Fibroblast of the aortic adventitia (primary cell): ENCODE measurements at regions not wholly inside any gene's neighbourhood (a gene's known extent, or its start where the extent isn't known, plus 50 kb on each side); places are given as distances from the start of the nearest gene placed in this dataset.

Experiments
- DNase-seq: peaks from one replicate; pipeline ENCODE4 v3.0.0-alpha.2; 2010; ENCODE audit warnings: low read depth
- H3K4me3 ChIP-seq: 2 replicates; pipeline ENCODE4 v1.5.1; 2011; ENCODE audit warnings: low read depth, mild to moderate bottlenecking, control low read depth, low read length, moderate library complexity
- TF ChIP-seq, protein P1 (sequence below): IDR thresholded peaks from 2 replicates; pipeline ENCODE4 v1.5.1; 2011; ENCODE audit warnings: mild to moderate bottlenecking, low read length, control low read depth, inconsistent platforms; ENCODE audit not compliant: insufficient read depth

- H3K4me3 ChIP-seq, result no peak overlapping the region
- TF ChIP-seq, protein P1, sequence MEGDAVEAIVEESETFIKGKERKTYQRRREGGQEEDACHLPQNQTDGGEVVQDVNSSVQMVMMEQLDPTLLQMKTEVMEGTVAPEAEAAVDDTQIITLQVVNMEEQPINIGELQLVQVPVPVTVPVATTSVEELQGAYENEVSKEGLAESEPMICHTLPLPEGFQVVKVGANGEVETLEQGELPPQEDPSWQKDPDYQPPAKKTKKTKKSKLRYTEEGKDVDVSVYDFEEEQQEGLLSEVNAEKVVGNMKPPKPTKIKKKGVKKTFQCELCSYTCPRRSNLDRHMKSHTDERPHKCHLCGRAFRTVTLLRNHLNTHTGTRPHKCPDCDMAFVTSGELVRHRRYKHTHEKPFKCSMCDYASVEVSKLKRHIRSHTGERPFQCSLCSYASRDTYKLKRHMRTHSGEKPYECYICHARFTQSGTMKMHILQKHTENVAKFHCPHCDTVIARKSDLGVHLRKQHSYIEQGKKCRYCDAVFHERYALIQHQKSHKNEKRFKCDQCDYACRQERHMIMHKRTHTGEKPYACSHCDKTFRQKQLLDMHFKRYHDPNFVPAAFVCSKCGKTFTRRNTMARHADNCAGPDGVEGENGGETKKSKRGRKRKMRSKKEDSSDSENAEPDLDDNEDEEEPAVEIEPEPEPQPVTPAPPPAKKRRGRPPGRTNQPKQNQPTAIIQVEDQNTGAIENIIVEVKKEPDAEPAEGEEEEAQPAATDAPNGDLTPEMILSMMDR, result no peak
- no peak for DNase-seq
Observed at GRCh38 chr5:156256642-156257041, 70.3 kb upstream of the SGCD start.

DNA sequence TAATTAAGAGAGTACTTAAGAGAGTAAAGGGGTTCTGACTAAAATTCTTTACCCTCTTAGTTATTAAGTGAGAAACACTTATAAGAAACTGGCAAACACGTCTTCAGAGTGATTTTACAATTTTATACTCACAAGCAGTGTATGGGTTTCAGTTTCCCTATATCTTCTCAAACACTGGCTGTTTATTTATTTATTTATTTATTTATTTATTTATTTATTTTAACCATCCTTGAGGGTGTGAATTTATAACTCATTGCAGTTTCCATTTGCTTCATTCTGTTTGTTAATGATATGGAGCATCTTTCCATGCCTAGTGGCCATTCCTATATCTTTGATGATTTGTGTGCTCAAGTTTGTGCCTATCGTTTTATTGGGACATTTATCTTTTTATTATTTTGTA is 68.0 kb upstream of the SGCD start:
- no peak overlapping the region for H3K4me3 ChIP-seq
- no peak for DNase-seq
- TF ChIP-seq, protein P1, result no peak

DNA sequence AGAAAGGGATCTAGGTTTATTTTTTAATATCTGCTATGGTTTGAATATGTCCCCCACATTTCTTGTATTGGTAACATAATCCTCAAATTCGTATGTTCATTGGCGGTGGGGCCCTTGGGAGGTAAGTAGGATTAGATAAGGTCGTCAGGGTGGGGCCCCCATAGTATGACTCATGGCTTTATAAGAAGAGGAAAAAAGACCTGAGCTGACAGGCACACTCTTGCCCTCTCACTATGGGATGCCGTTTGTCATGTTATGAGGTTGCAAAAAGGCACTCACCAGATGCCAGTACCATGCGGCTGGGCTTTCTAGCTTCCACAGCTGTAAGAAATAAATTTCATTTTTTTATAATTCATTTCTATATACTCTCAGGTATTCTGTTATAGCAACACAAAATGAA is 67.3 kb upstream of the SGCD start:
- no peak for DNase-seq
- TF ChIP-seq, protein P1, result no peak
- no peak overlapping the region for H3K4me3 ChIP-seq

GRCh38 chr5:156261275-156261939 is 65.6 kb upstream of the SGCD start:
- DNase-seq, result no peak
- TF ChIP-seq, protein P1, result no peak
- no peak overlapping the region for H3K4me3 ChIP-seq

- TF ChIP-seq, protein P1, result no peak
- no peak for DNase-seq
- no peak overlapping the region for H3K4me3 ChIP-seq
Observed at GRCh38 chr5:156271569-156271968, 55.4 kb upstream of the SGCD start.

DNA sequence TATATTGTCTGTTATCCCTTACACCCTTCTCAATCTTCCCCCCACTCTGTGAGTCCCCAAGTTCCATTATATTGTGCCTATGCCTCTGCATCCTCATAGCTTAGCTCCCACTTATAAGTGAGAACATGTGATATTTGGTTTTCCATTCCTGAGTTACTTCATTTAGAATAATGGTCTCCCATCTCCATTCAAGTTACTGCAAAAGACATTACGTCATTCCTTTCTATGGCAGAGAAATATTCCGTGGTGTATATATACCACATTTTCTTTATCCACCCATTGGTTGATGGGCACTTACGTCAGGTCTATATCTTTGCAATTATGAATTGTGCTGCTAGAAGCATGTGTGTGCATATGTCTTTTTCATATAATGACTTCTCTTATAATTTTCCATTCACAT is 54.8 kb upstream of the SGCD start:
- no peak for DNase-seq
- H3K4me3 ChIP-seq, result no peak overlapping the region
- TF ChIP-seq, protein P1, result no peak

- no peak overlapping the region for H3K4me3 ChIP-seq
- TF ChIP-seq, protein P1, result no peak
- no peak for DNase-seq
Observed at GRCh38 chr5:156273325-156273724, 53.6 kb upstream of the SGCD start.
